ENCODE measurements at regions not wholly inside any gene's neighbourhood (a gene's known extent, or its start where the extent isn't known, plus 50 kb on each side); places are given as distances from the start of the nearest gene placed in this dataset.

- DNase-seq (ENCODE audit: low spot score) = no peak
Observed at GRCh38 chr2:220916931-220917330, 655.2 kb downstream of the EPHA4 start.

GRCh38 chr2:220930271-220931076 lies 641.6 kb downstream of the EPHA4 start:
- no peak for DNase-seq (ENCODE audit: low spot score)

- no peak for DNase-seq (ENCODE audit: low spot score)
Observed at GRCh38 chr2:220931491-220931890, 640.6 kb downstream of the EPHA4 start.

- no peak for DNase-seq (ENCODE audit: low spot score)
Observed at GRCh38 chr2:220932041-220932440, 640.1 kb downstream of the EPHA4 start.

GRCh38 chr2:220935789-220936321 lies 636.2 kb downstream of the EPHA4 start:
- DNase-seq (ENCODE audit: low spot score) = no peak

- no peak for DNase-seq (ENCODE audit: low spot score)
Observed at GRCh38 chr2:220936641-220937197, 635.4 kb downstream of the EPHA4 start.

- DNase-seq (ENCODE audit: low spot score) = no peak
Observed at GRCh38 chr2:220937245-220937644, 634.9 kb downstream of the EPHA4 start.

- no peak for DNase-seq (ENCODE audit: low spot score)
Observed at GRCh38 chr2:220940646-220941045, 631.5 kb downstream of the EPHA4 start.

GRCh38 chr2:220941683-220942082 lies 630.4 kb downstream of the EPHA4 start:
- DNase-seq (ENCODE audit: low spot score) = no peak

- no peak for DNase-seq (ENCODE audit: low spot score)
Observed at GRCh38 chr2:220946552-220946951, 625.6 kb downstream of the EPHA4 start.

- DNase-seq (ENCODE audit: low spot score) = no peak
Observed at GRCh38 chr2:220948579-220948978, 623.5 kb downstream of the EPHA4 start.

GRCh38 chr2:220949466-220949865 lies 622.6 kb downstream of the EPHA4 start:
- no peak for DNase-seq (ENCODE audit: low spot score)

GRCh38 chr2:220955776-220956175 lies 616.3 kb downstream of the EPHA4 start:
- no peak for DNase-seq (ENCODE audit: low spot score)

- DNase-seq (ENCODE audit: low spot score) = no peak
Observed at GRCh38 chr2:220956429-220956828, 615.7 kb downstream of the EPHA4 start.

- DNase-seq (ENCODE audit: low spot score) = no peak
Observed at GRCh38 chr2:220959391-220959802, 612.7 kb downstream of the EPHA4 start.

GRCh38 chr2:220961143-220961860 lies 610.8 kb downstream of the EPHA4 start:
- DNase-seq (ENCODE audit: low spot score) = no peak

- no peak for DNase-seq (ENCODE audit: low spot score)
Observed at GRCh38 chr2:220962556-220962955, 609.5 kb downstream of the EPHA4 start.

- no peak for DNase-seq (ENCODE audit: low spot score)
Observed at GRCh38 chr2:220963076-220963475, 609.0 kb downstream of the EPHA4 start.

GRCh38 chr2:220963930-220964329 lies 608.2 kb downstream of the EPHA4 start:
- no peak for DNase-seq (ENCODE audit: low spot score)

- DNase-seq (ENCODE audit: low spot score) = no peak
Observed at GRCh38 chr2:220966636-220967035, 605.5 kb downstream of the EPHA4 start.

- DNase-seq (ENCODE audit: low spot score) = no peak
Observed at GRCh38 chr2:220969348-220969747, 602.8 kb downstream of the EPHA4 start.

GRCh38 chr2:220980966-220981675 lies 591.0 kb downstream of the EPHA4 start:
- no peak for DNase-seq (ENCODE audit: low spot score)

All from D341Med (cell line).